Kidney tubule cell (primary cell): ENCODE measurements at regions not wholly inside any gene's neighbourhood (a gene's known extent, or its start where the extent isn't known, plus 50 kb on each side); places are given as distances from the start of the nearest gene placed in this dataset.
A peak's percentile ranks its signal among the peaks of the same experiment; 100 is the strongest.
"Not testable (repeated sequence)": the region's sequence is repeated elsewhere in the genome, so short reads cannot be mapped to it uniquely, and the experiment has no call there.

ENCODE experiments used
- DNase-seq: peaks from one replicate; pipeline ENCODE4 v3.0.0-alpha.2; 2018; ENCODE audit warnings: low spot score

- DNase-seq, result no peak
Measured at GRCh38 chr3:20832963-20833362, 647.0 kb upstream of the SGO1 start.

- no peak for DNase-seq
Measured at GRCh38 chr3:20822251-20822650, 636.2 kb upstream of the SGO1 start.

- not testable (repeated sequence) for DNase-seq
Measured at GRCh38 chr3:20820872-20821271, 634.9 kb upstream of the SGO1 start.

GRCh38 chr3:20811631-20812030 is 625.6 kb upstream of the SGO1 start:
- DNase-seq, result no peak

GRCh38 chr3:20811006-20811405 is 625.0 kb upstream of the SGO1 start:
- no peak for DNase-seq

GRCh38 chr3:20810555-20810954 is 624.5 kb upstream of the SGO1 start:
- DNase-seq, result no peak

- peak; percentile 78 for DNase-seq
Measured at GRCh38 chr3:20809356-20809755, 623.4 kb upstream of the SGO1 start.

- no peak for DNase-seq
Measured at GRCh38 chr3:20808864-20809263, 622.9 kb upstream of the SGO1 start.

- no peak for DNase-seq
Measured at GRCh38 chr3:20798666-20799065, 612.7 kb upstream of the SGO1 start.

- no peak for DNase-seq
Measured at GRCh38 chr3:20787005-20787404, 601.0 kb upstream of the SGO1 start.

- no peak for DNase-seq
Measured at GRCh38 chr3:20776692-20777091, 590.7 kb upstream of the SGO1 start.

- no peak for DNase-seq
Measured at GRCh38 chr3:20776286-20776685, 590.3 kb upstream of the SGO1 start.

GRCh38 chr3:20773320-20773984 is 587.4 kb upstream of the SGO1 start:
- peak; percentile 56 for DNase-seq

- DNase-seq, result no peak
Measured at GRCh38 chr3:20772869-20773268, 586.9 kb upstream of the SGO1 start.

GRCh38 chr3:20769430-20769829 is 583.4 kb upstream of the SGO1 start:
- DNase-seq, result no peak

GRCh38 chr3:20760981-20761380 is 575.0 kb upstream of the SGO1 start:
- peak; percentile 13 for DNase-seq

- no peak for DNase-seq
Measured at GRCh38 chr3:20752416-20752815, 566.4 kb upstream of the SGO1 start.

GRCh38 chr3:20751296-20751695 is 565.3 kb upstream of the SGO1 start:
- DNase-seq, result no peak

GRCh38 chr3:20747741-20748140 is 561.7 kb upstream of the SGO1 start:
- no peak for DNase-seq

GRCh38 chr3:20743553-20744321 is 557.7 kb upstream of the SGO1 start:
- no peak for DNase-seq

- DNase-seq, result no peak
Measured at GRCh38 chr3:20742903-20743552, 557.0 kb upstream of the SGO1 start.

- peak; percentile 1 for DNase-seq
Measured at GRCh38 chr3:20741381-20741780, 555.4 kb upstream of the SGO1 start.

- DNase-seq, result no peak
Measured at GRCh38 chr3:20739814-20740213, 553.8 kb upstream of the SGO1 start.
